GM23338 (cell line): ENCODE measurements at regions not wholly inside any gene's neighbourhood (a gene's known extent, or its start where the extent isn't known, plus 50 kb on each side); places are given as distances from the start of the nearest gene placed in this dataset.

ENCODE experiments used
- CREB1 ChIP-seq: fragments of 250-450 bp; sonication (Bioruptor Pico); IDR thresholded peaks from 2 replicates; pipeline ENCODE4 v1.5.0; 2020; ENCODE audit warnings: low read depth, mild to moderate bottlenecking, moderate library complexity
- CTCF ChIP-seq, 2 experiments: fragments of 200-600 bp in 1 of 2; sonication (generic) in 1 of 2; conservative IDR thresholded peaks; 2 replicates each; pipeline versions ENCODE4 v1.5.1 to v1.6.1; 2016 to 2017; ENCODE audit warnings: antibody characterized with exemption in 2 of 2, low read depth in 2 of 2, mild to moderate bottlenecking in 2 of 2, moderate library complexity in 1 of 2
- ETS1 ChIP-seq: IDR thresholded peaks from 2 replicates; pipeline ENCODE4 v1.6.1; 2016; ENCODE audit warnings: antibody characterized with exemption
- EZH2 ChIP-seq: fragments of 200-600 bp; sonication (generic); IDR thresholded peaks from one replicate; pipeline ENCODE4 v1.8.0; 2017; ENCODE audit warnings: antibody characterized with exemption, mild to moderate bottlenecking, low read depth; ENCODE audit not compliant: unreplicated experiment
- EZH2phosphoT487 ChIP-seq: fragments of 200-600 bp; sonication (generic); IDR thresholded peaks from one replicate; pipeline ENCODE4 v1.8.1; 2018; ENCODE audit warnings: antibody characterized with exemption; ENCODE audit not compliant: unreplicated experiment
- JUNB ChIP-seq: IDR thresholded peaks from one replicate; pipeline ENCODE4 v1.6.1; 2016; ENCODE audit warnings: antibody characterized with exemption; ENCODE audit not compliant: unreplicated experiment
- NANOG ChIP-seq: IDR thresholded peaks from 2 replicates; pipeline ENCODE4 v1.6.1; 2016; ENCODE audit warnings: antibody characterized with exemption, borderline replicate concordance
- POLR2AphosphoS5 ChIP-seq: IDR thresholded peaks from 2 replicates; pipeline ENCODE4 v1.6.1; 2016; ENCODE audit warnings: antibody characterized with exemption, low read depth
- REST ChIP-seq: IDR thresholded peaks from one replicate; pipeline ENCODE4 v1.6.1; 2018; ENCODE audit warnings: antibody characterized with exemption; ENCODE audit not compliant: unreplicated experiment
- STAT1 ChIP-seq: IDR thresholded peaks from one replicate; pipeline ENCODE4 v1.6.1; 2016; ENCODE audit warnings: antibody characterized with exemption; ENCODE audit not compliant: unreplicated experiment
- ZNF114 ChIP-seq: fragments of 250-450 bp; sonication (Bioruptor Pico); IDR thresholded peaks from 2 replicates; pipeline ENCODE4 v1.5.0; 2020; ENCODE audit warnings: mild to moderate bottlenecking, moderate library complexity
- ZNF331 ChIP-seq: fragments of 250-450 bp; sonication (Bioruptor Pico); IDR thresholded peaks from 2 replicates; pipeline ENCODE4 v1.5.0; 2020; ENCODE audit warnings: low read depth, mild to moderate bottlenecking, moderate library complexity
- ZNF462 ChIP-seq: fragments of 250-450 bp; sonication (Bioruptor Pico); IDR thresholded peaks from 2 replicates; pipeline ENCODE4 v1.5.0; 2020; ENCODE audit warnings: mild to moderate bottlenecking, moderate library complexity

- TF ChIP-seq STAT1 = no peak
- no peak for TF ChIP-seq EZH2
- no peak for TF ChIP-seq CTCF (conservative IDR thresholded peaks at IDR 0.05; ENCODE audit: low read depth in 2 of 2)
- no peak for TF ChIP-seq EZH2phosphoT487
- no peak for TF ChIP-seq CREB1 (CRISPR knock-in tag)
- no peak for TF ChIP-seq POLR2AphosphoS5
- no peak for TF ChIP-seq ETS1
- TF ChIP-seq JUNB = no peak
- no peak for TF ChIP-seq REST
- no peak for TF ChIP-seq NANOG
- no peak for TF ChIP-seq ZNF114 (CRISPR knock-in tag)
- TF ChIP-seq ZNF331 (CRISPR knock-in tag) = no peak
- TF ChIP-seq ZNF462 (CRISPR knock-in tag) = no peak
Observed at GRCh38 chrX:120739300-120739699, 109.4 kb upstream of the C1GALT1C1 start.
